HL-60 (cell line): ENCODE measurements at regions not wholly inside any gene's neighbourhood (a gene's known extent, or its start where the extent isn't known, plus 50 kb on each side); places are given as distances from the start of the nearest gene placed in this dataset.

ENCODE experiments used
- POLR2AphosphoS5 ChIP-seq: IDR thresholded peaks from 2 replicates; pipeline ENCODE4 v1.6.1; 2012; ENCODE audit warnings: low read depth
- TF ChIP-seq, protein P1 (sequence below): IDR thresholded peaks from 2 replicates; pipeline ENCODE4 v1.6.1; 2012; ENCODE audit warnings: low read depth; ENCODE audit not compliant: insufficient replicate concordance
- TF ChIP-seq, protein P2 (sequence below): IDR thresholded peaks from one replicate; pipeline ENCODE4 v1.5.1; 2011; ENCODE audit warnings: low read length, control low read depth, inconsistent platforms; ENCODE audit not compliant: insufficient read depth

DNA sequence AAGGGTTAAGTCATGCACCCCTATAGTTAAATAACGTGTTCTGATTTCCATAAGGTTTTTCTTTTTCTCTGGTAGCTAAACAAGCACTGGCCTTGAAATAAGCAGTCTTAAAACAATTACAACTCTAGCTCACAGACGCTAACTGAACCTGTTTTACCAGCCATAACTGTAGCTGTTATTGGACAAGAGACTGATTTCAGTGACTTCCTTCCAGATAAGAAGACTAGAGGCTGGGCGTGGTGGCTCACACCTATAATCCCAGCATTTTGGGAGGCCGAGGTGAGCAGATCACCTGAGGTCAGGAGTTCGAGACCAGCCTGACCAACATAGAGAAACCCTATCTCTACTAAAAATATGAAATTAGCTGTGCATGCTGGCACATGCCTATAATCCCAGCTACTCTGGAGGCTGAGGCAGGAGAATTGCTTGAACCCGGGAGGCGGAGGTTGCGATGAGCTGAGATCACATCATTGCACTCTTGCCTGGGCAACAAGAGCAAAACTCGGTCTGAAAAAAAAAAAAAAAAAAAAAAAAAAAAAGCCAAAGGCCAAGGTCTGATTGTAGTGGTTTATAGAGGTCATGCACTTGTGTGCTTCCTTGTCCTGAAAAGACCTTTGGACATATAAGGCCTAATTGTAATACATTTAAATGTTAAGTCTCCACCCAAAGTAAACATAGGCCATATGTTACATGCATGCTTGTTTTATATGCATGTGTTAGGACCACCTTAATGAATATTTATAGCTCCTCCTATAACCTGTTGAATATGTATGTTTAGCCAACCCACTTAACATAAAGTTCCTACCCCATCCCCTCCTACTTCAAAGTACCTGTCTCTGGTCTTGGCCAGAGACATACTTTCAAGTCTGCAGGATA is 319.5 kb upstream of the CA10 start:
- no peak for TF ChIP-seq POLR2AphosphoS5
- TF ChIP-seq, protein P1, sequence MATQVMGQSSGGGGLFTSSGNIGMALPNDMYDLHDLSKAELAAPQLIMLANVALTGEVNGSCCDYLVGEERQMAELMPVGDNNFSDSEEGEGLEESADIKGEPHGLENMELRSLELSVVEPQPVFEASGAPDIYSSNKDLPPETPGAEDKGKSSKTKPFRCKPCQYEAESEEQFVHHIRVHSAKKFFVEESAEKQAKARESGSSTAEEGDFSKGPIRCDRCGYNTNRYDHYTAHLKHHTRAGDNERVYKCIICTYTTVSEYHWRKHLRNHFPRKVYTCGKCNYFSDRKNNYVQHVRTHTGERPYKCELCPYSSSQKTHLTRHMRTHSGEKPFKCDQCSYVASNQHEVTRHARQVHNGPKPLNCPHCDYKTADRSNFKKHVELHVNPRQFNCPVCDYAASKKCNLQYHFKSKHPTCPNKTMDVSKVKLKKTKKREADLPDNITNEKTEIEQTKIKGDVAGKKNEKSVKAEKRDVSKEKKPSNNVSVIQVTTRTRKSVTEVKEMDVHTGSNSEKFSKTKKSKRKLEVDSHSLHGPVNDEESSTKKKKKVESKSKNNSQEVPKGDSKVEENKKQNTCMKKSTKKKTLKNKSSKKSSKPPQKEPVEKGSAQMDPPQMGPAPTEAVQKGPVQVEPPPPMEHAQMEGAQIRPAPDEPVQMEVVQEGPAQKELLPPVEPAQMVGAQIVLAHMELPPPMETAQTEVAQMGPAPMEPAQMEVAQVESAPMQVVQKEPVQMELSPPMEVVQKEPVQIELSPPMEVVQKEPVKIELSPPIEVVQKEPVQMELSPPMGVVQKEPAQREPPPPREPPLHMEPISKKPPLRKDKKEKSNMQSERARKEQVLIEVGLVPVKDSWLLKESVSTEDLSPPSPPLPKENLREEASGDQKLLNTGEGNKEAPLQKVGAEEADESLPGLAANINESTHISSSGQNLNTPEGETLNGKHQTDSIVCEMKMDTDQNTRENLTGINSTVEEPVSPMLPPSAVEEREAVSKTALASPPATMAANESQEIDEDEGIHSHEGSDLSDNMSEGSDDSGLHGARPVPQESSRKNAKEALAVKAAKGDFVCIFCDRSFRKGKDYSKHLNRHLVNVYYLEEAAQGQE: no peak
- TF ChIP-seq, protein P2, sequence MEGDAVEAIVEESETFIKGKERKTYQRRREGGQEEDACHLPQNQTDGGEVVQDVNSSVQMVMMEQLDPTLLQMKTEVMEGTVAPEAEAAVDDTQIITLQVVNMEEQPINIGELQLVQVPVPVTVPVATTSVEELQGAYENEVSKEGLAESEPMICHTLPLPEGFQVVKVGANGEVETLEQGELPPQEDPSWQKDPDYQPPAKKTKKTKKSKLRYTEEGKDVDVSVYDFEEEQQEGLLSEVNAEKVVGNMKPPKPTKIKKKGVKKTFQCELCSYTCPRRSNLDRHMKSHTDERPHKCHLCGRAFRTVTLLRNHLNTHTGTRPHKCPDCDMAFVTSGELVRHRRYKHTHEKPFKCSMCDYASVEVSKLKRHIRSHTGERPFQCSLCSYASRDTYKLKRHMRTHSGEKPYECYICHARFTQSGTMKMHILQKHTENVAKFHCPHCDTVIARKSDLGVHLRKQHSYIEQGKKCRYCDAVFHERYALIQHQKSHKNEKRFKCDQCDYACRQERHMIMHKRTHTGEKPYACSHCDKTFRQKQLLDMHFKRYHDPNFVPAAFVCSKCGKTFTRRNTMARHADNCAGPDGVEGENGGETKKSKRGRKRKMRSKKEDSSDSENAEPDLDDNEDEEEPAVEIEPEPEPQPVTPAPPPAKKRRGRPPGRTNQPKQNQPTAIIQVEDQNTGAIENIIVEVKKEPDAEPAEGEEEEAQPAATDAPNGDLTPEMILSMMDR: no peak
